ENCODE measurements at regions not wholly inside any gene's neighbourhood (a gene's known extent, or its start where the extent isn't known, plus 50 kb on each side); places are given as distances from the start of the nearest gene placed in this dataset.

DNA sequence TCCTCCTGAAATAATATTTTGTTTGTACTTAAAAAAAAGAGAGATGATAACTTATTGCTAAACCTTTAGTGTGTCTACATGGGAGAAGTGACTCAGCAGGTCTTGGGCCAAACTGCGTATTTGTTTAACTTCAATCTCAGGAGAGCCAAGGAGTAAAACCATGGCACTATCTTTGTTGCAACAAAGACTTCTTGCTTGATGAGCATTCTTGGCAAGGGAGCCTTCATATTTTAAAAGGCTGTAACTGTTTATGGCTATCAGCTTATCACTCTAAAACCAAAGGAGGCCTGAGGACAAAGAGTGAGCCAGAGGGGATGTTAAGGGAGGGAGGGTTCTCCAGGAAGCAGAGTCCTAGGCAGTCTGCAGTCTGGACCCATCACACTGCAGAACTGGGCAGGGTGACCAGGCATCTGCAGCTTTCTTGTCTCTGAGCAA is 216.2 kb upstream of the S1PR3 start:
- ATAC-seq (no peak), DNase-seq (no peak)
- Mint-ChIP-seq H3K4me1 (peaks cover 5% of the 10 kb centered on the region), H3K27me3 (peaks cover 29% of the 10 kb centered on the region), H3K27ac (no peak overlapping the region), H3K4me3 (no peak overlapping the region), H3K9me3 (no peaks in the 10 kb centered on the region)

DNA sequence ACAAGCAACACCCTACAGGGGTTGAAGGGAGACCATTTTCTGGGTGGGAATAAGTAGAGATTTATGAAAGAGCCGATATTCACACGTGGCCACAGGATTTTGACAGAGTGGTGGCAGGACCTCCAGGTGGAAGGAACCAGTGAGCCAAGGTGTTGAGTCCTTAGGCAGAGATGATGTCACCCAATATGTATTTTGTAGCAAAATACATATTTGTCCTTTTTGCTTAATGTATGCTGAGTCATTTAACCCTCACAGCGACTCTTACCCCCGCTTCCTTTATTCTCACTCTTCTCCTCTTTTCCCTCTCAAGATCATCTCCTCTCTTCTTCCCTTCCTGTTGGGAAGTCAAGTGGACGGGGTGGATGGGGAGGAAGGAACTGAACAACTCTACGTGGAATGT is 215.7 kb upstream of the S1PR3 start:
- Mint-ChIP-seq H3K4me3 (no peak overlapping the region), H3K9me3 (no peaks in the 10 kb centered on the region), H3K27ac (no peak overlapping the region), H3K4me1 (peaks cover 5% of the 10 kb centered on the region), H3K27me3 (peaks cover 29% of the 10 kb centered on the region)
- ATAC-seq (no peak), DNase-seq (no peak)

DNA sequence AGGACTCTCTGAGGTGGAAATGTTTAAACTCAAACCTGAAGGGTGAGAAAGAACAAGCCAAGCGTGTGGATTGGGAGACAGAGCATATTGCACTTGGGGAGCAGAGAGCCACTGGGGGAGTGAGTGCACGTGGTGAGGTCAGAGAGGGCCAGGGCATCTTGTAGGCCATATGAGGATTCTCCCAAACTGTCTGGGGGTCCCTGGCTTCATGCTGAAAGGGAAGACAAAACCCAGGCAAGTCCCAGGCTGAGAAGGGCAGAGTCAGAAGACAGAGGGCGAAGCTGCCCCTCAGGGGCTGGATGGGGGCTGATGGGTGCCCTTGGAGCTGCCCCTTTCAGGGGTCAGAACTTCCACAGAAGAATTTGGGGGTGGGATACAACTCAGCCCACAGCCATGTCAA is 215.3 kb upstream of the S1PR3 start:
- Mint-ChIP-seq H3K9me3 (no peaks in the 10 kb centered on the region), H3K4me1 (peaks cover 5% of the 10 kb centered on the region), H3K4me3 (no peak overlapping the region), H3K27ac (no peak overlapping the region), H3K27me3 (peaks cover 29% of the 10 kb centered on the region)
- ATAC-seq (no peak), DNase-seq (no peak)

DNA sequence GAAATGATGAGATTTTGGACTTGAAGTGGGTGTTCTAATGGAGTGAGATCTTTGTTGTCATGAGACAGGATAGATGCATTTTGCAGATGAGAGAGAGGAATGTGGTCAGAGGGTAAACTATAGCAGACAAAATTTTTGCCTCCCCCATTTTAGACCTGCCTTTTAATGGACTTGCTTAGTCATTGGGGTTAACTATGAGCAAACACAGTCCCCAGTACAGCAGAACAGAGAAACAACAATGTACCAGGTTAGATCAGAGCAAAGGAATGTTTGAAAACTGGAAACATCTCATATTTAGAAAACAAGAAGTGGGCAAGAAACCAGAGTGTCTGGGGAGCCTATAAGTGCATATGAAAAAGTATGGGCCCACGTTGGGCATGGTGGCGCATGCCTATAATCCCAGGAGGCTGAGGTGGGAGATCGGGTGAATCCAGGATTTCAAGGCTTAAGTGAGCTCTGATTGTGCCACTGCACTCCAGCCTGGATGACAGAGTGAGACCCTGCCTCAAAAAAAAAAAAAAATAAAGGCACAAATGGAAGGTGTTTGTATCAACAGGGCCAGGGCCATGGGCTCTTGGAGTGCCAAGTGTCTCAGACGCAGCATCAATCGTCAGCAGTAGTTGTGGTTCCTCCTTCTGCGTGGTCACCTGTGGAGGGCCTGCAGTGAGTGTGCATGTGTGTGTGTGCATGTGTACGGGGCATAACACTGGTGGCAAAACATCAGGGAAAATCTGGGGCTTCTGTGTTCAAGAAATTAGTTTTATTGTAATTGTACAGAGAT is 214.4 kb upstream of the S1PR3 start:
- DNase-seq (no peak), ATAC-seq (no peak)
- H3K27ac Mint-ChIP-seq: no peak overlapping the region
- H3K9me3 Mint-ChIP-seq: no peaks in the 10 kb centered on the region
- no peak overlapping the region for H3K4me3 Mint-ChIP-seq
- peaks cover 5% of the 10 kb centered on the region for H3K4me1 Mint-ChIP-seq
- H3K27me3 Mint-ChIP-seq: peaks cover 29% of the 10 kb centered on the region

DNA sequence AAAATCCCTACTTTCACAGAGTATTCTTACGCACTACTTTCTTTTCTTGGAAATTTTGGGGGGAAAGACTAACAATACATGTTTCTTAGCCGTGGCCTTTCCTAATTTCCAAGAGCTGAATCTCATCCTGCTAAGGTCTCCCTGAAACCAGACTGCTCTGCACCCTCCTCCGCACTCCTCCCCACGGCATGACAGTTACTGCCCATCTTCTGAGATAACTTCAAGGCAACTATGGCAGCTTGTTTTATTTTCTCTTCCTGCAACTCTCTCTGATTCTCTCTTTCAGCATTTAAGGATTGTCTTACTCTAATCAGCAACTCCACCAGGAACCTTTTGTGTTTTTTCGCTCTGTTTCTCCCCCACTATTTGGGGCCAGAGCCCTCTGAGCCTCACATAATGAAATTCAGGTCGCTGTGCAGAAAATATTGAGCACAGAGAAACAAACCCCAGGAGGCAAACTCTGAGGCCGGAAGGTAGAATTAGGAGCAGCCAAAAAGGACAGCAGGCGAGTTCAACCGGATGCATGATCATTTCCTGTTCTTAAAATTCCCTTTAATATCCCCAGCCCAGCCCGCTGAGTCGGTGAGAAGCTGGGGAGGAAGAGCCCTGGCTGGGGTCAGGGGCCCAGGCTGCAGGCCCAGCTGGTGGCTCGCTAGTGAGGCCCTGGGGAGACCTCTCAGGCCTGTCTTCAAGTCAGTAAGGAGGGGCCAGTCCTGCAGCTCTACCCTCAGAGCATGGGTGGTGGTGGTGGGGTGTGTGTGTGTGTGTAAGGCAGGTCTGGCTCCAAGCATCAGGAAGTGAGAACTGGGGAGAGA is 213.6 kb upstream of the S1PR3 start:
- H3K27ac Mint-ChIP-seq: no peak overlapping the region
- no peak for ATAC-seq
- peaks cover 5% of the 10 kb centered on the region for H3K4me1 Mint-ChIP-seq
- DNase-seq: no peak
- no peak overlapping the region for H3K4me3 Mint-ChIP-seq
- H3K27me3 Mint-ChIP-seq: peaks cover 22% of the 10 kb centered on the region
- H3K9me3 Mint-ChIP-seq: no peaks in the 10 kb centered on the region

DNA sequence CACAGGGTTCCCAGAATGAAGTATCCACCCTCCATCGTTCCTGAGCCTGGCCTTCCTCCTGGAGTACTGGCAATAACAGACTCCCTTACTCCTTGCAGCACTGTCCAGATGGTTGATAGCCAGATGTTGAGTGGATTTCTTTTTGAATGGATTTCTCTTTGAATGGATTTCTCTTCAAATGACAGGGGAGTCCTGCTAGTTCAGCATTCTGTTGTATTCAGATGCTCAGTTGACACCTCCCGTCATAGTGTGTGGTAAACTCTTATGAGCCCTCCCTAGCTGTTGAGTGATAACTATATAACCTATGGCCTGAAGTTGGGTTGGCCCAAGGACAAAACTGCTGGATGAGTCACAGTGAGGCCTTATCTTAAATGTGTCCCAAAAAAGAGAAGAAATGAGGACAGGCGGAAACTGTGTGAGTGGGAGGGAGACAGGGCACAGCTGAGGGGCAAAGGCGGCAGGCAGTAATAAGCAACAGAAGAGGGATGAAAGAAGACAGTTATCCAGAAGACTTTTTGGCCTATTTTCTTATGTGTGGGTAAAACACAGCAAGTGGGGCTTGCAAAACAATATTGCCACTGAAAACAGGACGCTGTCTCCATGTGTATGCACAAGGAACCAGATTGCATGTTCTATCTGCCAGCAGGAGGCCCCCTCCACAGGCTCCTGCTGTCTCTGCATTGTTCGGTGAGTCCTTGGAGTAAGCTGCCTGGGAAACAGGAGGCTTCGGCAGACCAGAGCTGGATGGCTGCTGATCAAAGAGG is 209.5 kb upstream of the S1PR3 start:
- no peaks in the 10 kb centered on the region for H3K9me3 Mint-ChIP-seq
- no peak overlapping the region for H3K4me3 Mint-ChIP-seq
- ATAC-seq (no peak), DNase-seq (no peak)
- H3K27ac Mint-ChIP-seq: no peak overlapping the region
- H3K27me3 Mint-ChIP-seq: peaks cover 20% of the 10 kb centered on the region
- H3K4me1 Mint-ChIP-seq: peaks cover 5% of the 10 kb centered on the region

DNA sequence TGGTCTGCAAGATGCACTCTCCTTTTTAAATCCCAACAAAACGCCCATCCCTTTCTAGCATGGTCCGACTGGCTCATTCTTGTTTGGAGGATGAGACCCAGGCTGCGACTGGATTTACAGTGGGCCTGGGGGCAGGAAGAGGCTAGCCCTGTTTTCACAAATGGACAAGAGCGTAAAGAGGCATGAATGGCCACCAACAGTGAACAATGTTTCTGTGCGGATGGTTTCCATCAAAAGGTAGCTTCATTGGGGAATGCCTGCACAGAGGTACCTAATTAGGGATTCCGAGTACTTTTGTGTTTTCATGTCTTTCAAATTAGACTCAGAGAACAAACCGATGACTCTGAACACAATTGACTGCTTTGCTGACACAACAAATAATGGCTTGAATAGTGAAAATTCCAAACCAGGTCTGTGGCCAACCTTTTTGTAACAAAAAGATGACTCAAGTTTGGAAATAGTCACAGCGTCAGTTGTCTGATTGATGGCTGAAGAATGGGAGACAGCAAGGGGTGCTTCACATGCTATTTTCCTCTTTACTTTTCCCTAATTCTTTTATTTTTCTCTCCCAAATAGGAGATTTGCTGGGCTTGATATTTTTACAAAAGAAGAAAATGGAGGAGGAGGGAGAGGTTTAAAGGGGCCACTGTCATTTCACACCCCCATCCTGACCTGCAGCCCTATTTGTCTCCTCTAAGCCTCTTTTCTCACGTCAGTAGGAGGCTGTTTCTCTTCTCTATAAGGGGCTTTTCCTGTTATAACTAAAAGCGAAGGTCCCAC is 208.1 kb upstream of the S1PR3 start:
- no peaks in the 10 kb centered on the region for H3K9me3 Mint-ChIP-seq
- DNase-seq (no peak), ATAC-seq (no peak)
- H3K27ac Mint-ChIP-seq: no peak overlapping the region
- H3K4me3 Mint-ChIP-seq: no peak overlapping the region
- peaks cover 29% of the 10 kb centered on the region for H3K27me3 Mint-ChIP-seq
- peaks cover under 1% of the 10 kb centered on the region for H3K4me1 Mint-ChIP-seq

DNA sequence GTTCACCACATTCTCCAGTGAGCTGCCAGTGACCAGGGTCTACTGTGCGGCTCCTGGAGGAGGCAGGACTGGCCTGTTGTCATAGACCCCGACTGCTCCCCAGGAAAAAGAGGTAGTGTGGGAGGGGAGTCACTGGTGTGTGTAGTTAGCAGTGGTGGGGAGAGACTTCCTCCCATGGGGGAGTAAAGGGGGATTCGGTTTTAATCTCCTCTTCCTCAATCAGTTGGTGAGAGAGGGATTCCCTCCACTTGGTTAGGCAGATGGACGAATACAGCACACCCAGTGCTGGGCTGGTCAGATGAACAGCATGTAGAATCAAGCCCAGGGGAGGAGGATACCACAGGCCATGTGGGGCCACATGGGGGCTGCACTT is 207.6 kb upstream of the S1PR3 start:
- DNase-seq: no peak
- Mint-ChIP-seq H3K27ac (no peak overlapping the region), H3K4me3 (no peak overlapping the region), H3K9me3 (no peaks in the 10 kb centered on the region), H3K4me1 (no peaks in the 10 kb centered on the region), H3K27me3 (peaks cover 30% of the 10 kb centered on the region)
- no peak for ATAC-seq

DNA sequence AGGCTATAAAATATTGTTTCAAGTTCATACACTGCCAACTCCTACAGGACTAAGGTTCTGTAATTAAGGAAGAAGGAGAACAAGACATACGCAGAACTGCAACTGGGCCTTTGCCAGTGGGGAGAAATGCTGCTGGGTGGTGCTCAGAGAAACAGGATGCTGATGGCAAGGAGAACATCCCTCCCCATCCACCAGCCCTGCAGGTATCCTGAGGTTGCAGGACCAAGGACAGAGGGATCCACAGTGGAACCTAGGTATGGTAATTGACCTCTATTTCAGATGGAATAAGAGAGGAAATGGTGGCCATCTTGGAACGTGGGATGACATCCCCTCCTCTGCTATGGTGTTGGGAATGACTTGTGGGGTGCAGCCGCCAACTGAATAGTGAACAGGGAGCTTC is 206.3 kb upstream of the S1PR3 start:
- Mint-ChIP-seq H3K9me3 (no peaks in the 10 kb centered on the region), H3K27ac (no peak overlapping the region), H3K4me3 (no peak overlapping the region), H3K27me3 (peaks cover 30% of the 10 kb centered on the region), H3K4me1 (no peaks in the 10 kb centered on the region)
- ATAC-seq: no peak
- no peak for DNase-seq

DNA sequence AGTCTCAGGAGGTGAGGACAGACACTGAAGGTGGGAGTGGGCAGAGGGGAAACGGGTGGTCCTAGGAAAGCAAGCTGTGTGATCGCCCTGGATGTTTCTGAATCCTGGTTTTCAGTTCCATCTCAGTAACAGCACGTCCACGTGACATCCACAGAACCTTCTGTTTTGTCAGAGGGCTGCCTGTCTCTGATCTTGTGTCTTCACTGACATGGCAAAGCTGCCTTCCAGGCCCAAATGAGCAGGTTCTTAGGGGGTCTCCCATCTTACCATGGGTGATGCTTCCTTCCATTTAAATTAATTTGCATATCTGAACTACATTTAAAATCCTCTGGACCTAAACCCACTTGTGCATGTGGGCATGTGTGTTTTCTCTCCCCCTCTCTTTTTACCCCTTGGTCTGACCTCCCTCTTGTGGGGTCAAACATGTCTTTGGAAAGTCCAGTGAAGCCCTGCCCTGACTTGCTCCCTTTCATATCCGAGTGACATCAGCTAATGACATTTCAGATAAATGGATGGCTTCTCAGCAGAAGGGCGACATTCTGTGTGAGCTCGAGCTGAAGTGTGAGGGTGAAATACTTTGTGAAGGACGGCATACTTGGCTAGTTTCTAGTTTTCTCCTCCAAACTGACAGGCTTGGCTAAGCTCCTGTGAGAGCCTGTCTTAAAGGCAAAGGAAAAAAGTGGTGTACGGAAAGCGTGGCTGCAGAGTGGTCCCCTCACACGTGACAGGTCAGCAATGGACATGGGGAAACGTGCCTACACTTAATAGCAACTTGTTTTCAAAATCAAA is 204.8 kb upstream of the S1PR3 start:
- ATAC-seq: no peak
- no peaks in the 10 kb centered on the region for H3K9me3 Mint-ChIP-seq
- DNase-seq: no peak
- H3K4me1 Mint-ChIP-seq: peaks cover 5% of the 10 kb centered on the region
- peaks cover 30% of the 10 kb centered on the region for H3K27me3 Mint-ChIP-seq
- H3K27ac Mint-ChIP-seq: no peak overlapping the region
- no peak overlapping the region for H3K4me3 Mint-ChIP-seq

DNA sequence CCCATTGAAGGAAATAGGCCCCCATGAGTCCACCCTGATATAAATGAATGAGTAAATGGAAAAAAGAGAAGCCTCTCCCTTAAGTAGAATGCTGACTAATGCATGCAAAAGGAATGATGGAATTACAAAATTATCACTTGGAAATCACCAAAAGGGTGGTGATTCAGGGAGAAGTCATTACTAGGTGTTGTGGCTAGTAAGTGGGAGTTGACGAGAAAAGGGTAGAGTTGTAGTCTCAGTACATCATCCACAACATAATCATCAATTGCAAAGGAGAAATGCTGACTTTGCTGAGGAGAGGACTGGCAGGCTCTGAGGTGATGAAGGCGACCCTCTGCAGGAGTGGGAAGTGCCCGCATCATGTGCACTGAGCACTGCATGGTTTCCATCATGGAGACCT is 201.5 kb upstream of the S1PR3 start:
- Mint-ChIP-seq H3K4me1 (peaks cover 5% of the 10 kb centered on the region), H3K27me3 (peaks cover 18% of the 10 kb centered on the region), H3K9me3 (no peaks in the 10 kb centered on the region), H3K4me3 (no peak overlapping the region), H3K27ac (peak overlapping the region in 1 of 2 donors; percentile 28)
- ATAC-seq (no peak), DNase-seq (no peak)

DNA sequence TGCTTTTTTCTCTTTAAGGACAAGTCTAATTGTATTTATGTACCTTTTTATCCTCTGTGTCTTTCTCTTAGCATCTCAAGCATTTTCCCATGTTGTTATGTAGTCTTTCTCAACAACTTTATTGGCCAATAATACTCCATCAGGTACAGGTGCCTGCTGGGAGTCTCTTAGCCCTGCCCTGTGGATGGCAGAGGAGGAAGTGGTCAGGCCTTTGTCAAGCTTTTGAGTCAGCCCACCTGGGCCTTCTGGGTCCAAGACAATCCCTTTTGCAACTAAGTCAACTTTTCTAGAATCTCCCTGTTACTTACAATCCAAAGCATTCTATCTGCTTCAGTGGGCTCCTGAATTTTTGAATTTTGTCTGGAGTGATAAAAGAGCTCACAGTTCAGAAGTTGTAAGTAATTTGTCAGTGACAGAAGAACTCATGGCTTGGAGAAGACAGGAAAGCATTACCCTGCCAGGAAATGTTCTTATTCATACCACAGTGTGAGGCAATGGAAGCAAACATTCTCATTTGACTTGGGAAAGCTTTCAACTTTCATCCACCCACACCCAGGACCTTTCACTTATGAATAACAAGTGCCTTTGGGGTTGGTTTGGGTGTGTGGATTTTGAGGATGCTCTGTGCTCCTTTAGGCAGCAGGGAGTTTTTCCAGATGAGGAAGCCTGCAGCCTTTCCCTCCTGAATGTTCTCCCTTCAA is 200.0 kb upstream of the S1PR3 start:
- Mint-ChIP-seq H3K4me1 (peaks cover 5% of the 10 kb centered on the region), H3K27ac (peak overlapping the region in 1 of 2 donors; percentile 42), H3K27me3 (peaks cover 10% of the 10 kb centered on the region), H3K9me3 (peaks cover 10 to 13% of the 10 kb centered on the region in 2 donors), H3K4me3 (no peak overlapping the region)
- ATAC-seq: no peak
- no peak for DNase-seq

DNA sequence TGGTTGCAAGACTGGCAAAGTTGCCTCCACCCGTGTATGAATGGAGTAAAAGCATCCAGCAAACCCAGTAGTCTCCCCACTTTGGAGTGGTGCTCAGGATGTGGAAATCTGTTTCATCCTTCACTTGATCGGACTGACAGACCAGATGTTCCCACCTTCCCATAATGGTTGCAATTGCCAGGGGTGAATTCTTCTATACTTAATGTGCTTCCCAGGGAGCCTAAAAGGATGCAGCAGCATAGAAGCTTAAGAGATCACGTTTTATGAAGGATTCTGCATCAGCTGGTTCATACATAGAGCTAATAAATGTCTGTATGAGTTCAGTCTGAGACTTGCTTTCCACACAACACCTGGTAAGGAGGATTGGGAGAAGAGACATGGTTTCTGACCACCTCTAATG is 198.8 kb upstream of the S1PR3 start:
- Mint-ChIP-seq H3K27ac (no peak overlapping the region), H3K9me3 (peaks cover 19 to 23% of the 10 kb centered on the region in 2 donors), H3K27me3 (peaks cover 8% of the 10 kb centered on the region), H3K4me3 (no peak overlapping the region), H3K4me1 (peaks cover 5% of the 10 kb centered on the region)
- ATAC-seq: no peak
- DNase-seq: no peak

DNA sequence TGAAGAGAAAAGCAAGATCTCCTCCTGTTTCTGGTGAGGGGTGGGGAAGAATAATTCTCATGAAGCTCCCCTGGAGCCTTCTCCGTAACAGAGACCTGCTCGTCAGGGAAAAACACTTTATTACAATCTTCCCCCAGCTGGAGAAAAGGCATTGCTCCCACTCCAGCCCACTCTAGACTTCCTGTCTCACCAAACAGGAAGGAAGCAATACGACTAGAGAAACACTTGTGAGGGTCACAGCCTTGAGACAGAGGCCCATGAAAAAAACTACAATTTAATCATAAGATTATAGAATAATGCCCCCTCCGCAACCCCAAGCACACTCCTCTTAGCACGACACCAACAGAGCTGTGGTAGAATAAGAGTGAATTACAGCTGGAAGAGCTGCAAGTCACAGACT is 197.2 kb upstream of the S1PR3 start:
- ATAC-seq (no peak), DNase-seq (no peak)
- Mint-ChIP-seq H3K27me3 (no peaks in the 10 kb centered on the region), H3K9me3 (peaks cover 21 to 23% of the 10 kb centered on the region in 2 donors), H3K27ac (no peak overlapping the region), H3K4me3 (no peak overlapping the region), H3K4me1 (peaks cover 5% of the 10 kb centered on the region)

All from stimulated activated naive CD8-positive, alpha-beta T cell treated with anti-CD3 and anti-CD28 coated beads, Interleukin-15, amount 100 ng/mL, for 72 hours (primary cell).